Endothelial cell of umbilical vein (primary cell): ENCODE measurements at regions not wholly inside any gene's neighbourhood (a gene's known extent, or its start where the extent isn't known, plus 50 kb on each side); places are given as distances from the start of the nearest gene placed in this dataset.
A peak's percentile ranks its signal among the peaks of the same experiment; 100 is the strongest.

Experiments used
- EZH2 ChIP-seq: IDR thresholded peaks from 2 replicates; pipeline ENCODE4 v1.6.1; 2012; ENCODE audit warnings: borderline replicate concordance, low read depth, mild to moderate bottlenecking, moderate library complexity, low read length, inconsistent platforms; ENCODE audit not compliant: severe bottlenecking
- FOS ChIP-seq: IDR thresholded peaks from 2 replicates; pipeline ENCODE4 v1.6.1; 2011; ENCODE audit warnings: mild to moderate bottlenecking, low read length, moderate library complexity, borderline replicate concordance; ENCODE audit not compliant: insufficient read depth
- JUN ChIP-seq: IDR thresholded peaks from 2 replicates; pipeline ENCODE4 v1.6.1; 2011; ENCODE audit warnings: borderline replicate concordance, low read depth; ENCODE audit not compliant: insufficient read length, insufficient read depth
- MAX ChIP-seq: IDR thresholded peaks from 2 replicates; pipeline ENCODE4 v1.6.1; 2011; ENCODE audit not compliant: insufficient read depth, insufficient read length
- MYC ChIP-seq: IDR thresholded peaks from one replicate; pipeline ENCODE4 v1.6.1; 2011; ENCODE audit warnings: mild to moderate bottlenecking, low read depth, low read length
- POLR2A ChIP-seq: IDR thresholded peaks from 2 replicates; pipeline ENCODE4 v1.6.1; 2012; ENCODE audit warnings: low read depth, mild to moderate bottlenecking, control low read depth, low read length
- POLR2AphosphoS5 ChIP-seq: IDR thresholded peaks from 2 replicates; pipeline ENCODE4 v1.6.1; 2012; ENCODE audit warnings: low read depth, mild to moderate bottlenecking, control low read depth, low read length, moderate library complexity; ENCODE audit not compliant: insufficient read depth
- TF ChIP-seq, protein P1 (sequence below), 2 donors: IDR thresholded peaks; 1 replicate in 1 of 2; 2 replicates in 1 of 2; pipeline ENCODE4 v1.5.1; 2011; ENCODE audit warnings: low read length in 2 of 2, mild to moderate bottlenecking in 2 of 2, moderate library complexity in 2 of 2, control low read depth in 1 of 2, inconsistent platforms in 1 of 2, low read depth in 1 of 2; ENCODE audit not compliant: insufficient read depth in 1 of 2; ENCODE audit errors: extremely low read depth in 1 of 2

DNA sequence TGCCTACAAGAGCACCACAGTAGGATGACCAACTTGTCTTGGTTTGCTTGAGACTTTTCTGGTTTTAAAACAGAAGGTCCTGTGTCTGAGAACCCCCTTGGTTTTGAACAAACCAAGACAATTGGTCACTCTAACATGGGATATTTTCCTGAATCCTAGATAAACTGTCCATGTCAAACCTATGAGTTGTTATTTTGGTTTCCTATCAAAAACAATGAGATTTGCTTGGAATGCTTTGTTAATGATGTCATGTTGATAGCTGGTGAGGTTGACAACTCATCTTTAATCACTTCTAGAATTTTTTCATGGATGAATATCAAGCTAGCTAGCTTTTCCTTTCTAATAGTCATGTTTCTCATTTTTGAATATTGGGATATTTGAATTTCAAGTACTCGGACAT lies 518.3 kb upstream of the ARX start:
- TF ChIP-seq, protein P1, sequence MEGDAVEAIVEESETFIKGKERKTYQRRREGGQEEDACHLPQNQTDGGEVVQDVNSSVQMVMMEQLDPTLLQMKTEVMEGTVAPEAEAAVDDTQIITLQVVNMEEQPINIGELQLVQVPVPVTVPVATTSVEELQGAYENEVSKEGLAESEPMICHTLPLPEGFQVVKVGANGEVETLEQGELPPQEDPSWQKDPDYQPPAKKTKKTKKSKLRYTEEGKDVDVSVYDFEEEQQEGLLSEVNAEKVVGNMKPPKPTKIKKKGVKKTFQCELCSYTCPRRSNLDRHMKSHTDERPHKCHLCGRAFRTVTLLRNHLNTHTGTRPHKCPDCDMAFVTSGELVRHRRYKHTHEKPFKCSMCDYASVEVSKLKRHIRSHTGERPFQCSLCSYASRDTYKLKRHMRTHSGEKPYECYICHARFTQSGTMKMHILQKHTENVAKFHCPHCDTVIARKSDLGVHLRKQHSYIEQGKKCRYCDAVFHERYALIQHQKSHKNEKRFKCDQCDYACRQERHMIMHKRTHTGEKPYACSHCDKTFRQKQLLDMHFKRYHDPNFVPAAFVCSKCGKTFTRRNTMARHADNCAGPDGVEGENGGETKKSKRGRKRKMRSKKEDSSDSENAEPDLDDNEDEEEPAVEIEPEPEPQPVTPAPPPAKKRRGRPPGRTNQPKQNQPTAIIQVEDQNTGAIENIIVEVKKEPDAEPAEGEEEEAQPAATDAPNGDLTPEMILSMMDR (IDR thresholded peaks at IDR 0.05; ENCODE audit: extremely low read depth in 1 of 2, insufficient read depth in 1 of 2, low read depth in 1 of 2, low read length in 2 of 2) = no peak
- TF ChIP-seq MYC (no peak), POLR2AphosphoS5 (no peak), EZH2 (no peak), POLR2A (no peak), FOS (peak; percentile 55), MAX (no peak), JUN (peak; percentile 22)
